ENCODE measurements at regions not wholly inside any gene's neighbourhood (a gene's known extent, or its start where the extent isn't known, plus 50 kb on each side); places are given as distances from the start of the nearest gene placed in this dataset.

DNA sequence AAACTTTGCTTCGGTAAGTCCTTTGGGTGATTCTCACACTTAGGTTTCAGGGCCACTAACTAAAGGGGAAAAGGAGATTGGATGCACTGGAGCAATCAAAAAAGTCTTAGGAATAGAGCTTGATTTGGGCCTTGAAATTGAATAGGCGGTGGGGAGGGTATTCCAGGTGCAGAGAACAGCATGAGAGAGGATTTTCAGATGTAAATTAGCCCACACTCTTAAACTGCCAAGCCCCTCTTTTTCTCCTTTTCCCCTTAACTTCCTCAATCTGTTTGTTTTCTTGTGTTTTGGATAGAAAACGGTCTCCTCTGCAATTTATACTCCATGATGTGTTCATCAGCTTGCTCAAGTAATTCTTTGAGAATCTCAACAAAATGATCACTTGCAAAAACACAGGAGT, 62.1 kb upstream of the RIPOR2 start:
- H3K23ac ChIP-seq (ENCODE audit: low read depth, low read length): no peak overlapping the region
- H3K9me1 ChIP-seq (ENCODE audit: insufficient read depth, low read length): no peaks in the 10 kb centered on the region
- H3K27ac ChIP-seq (ENCODE audit: insufficient read depth, low read length): no peak overlapping the region
- H2BK5ac ChIP-seq (ENCODE audit: low read depth, low read length, poor library complexity, severe bottlenecking): no peak overlapping the region
- in situ Hi-C loops (cut with MboI; ENCODE audit: low sequenced_read_pairs): no loop called here
- no peak overlapping the region for H2AK9ac ChIP-seq (replicated peaks; ENCODE audit: low read depth, low read length, poor library complexity)
- no peak overlapping the region for H2AFZ ChIP-seq (replicated peaks; ENCODE audit: low read length, poor library complexity)
- ChIA-PET POLR2A (ENCODE audit: unreplicated experiment) (no interaction called here), CTCF (interaction anchor here (0.8 kb wide), 1 partner anchor 10 kb away, joined by 4 read pairs; no protein-coding TSS in a partner anchor)
- ATAC-seq (ENCODE audit: low read depth) (no peak), DNase-seq (no peak)
- no peak overlapping the region for H3K4me3 ChIP-seq (ENCODE audit: insufficient read depth, low read depth, low read length)
- no peaks in the 10 kb centered on the region for H3K9me3 ChIP-seq (ENCODE audit: control insufficient read depth, insufficient read depth, low read length)
- no peak overlapping the region for H4K8ac ChIP-seq (ENCODE audit: low read depth in 2 of 2, low read length in 2 of 2)
- dilution Hi-C loops (cut with HindIII; ENCODE audit: low sequenced_read_pairs, unreplicated experiment): no loop called here
- no peak overlapping the region for H3K9ac ChIP-seq (ENCODE audit: low read depth, low read length)
- no peak overlapping the region for H3K56ac ChIP-seq (ENCODE audit: extremely low read depth, insufficient read depth, low read length)
- WGBS, 2 experiments (ENCODE audit: extremely low coverage in 2 of 2, insufficient read length in 1 of 2): no CpG with 5 or more reads among the region's 3 CpGs
- H4K5ac ChIP-seq (ENCODE audit: low read depth, low read length): no peak overlapping the region
- H2AK5ac ChIP-seq (ENCODE audit: low read depth, low read length): no peak overlapping the region
- no TSS peak for BruUV-seq (replicated peaks)
- peaks cover 2% of the 10 kb centered on the region; the same call in 1 of the 2 replicates for H3K4me1 ChIP-seq (ENCODE audit: control insufficient read depth, insufficient read depth, low read length)
- no peak overlapping the region for H3K4ac ChIP-seq (ENCODE audit: low read depth, low read length)
- no peaks in the 10 kb centered on the region for H3K27me3 ChIP-seq (ENCODE audit: control insufficient read depth, insufficient read depth, low read length)
- no peaks in the 10 kb centered on the region for H3K36me3 ChIP-seq (ENCODE audit: control insufficient read depth, insufficient read depth, low read length)
- H3K14ac ChIP-seq (replicated peaks; ENCODE audit: low read depth, low read length): no peak overlapping the region
- no peak for TF ChIP-seq POLR2A (IDR thresholded peaks at IDR 0.05; ENCODE audit: low read depth, low read length)
- no peak for TF ChIP-seq NFE2L2 (IDR thresholded peaks at IDR 0.05; ENCODE audit: low read depth, low read length)
- no peak for TF ChIP-seq CEBPB (IDR thresholded peaks at IDR 0.05; ENCODE audit: low read depth, low read length)
- TF ChIP-seq MAFK (IDR thresholded peaks at IDR 0.05; ENCODE audit: low read depth, low read length): no peak
- TF ChIP-seq RCOR1 (IDR thresholded peaks at IDR 0.05; ENCODE audit: insufficient replicate concordance, low read length): no peak
- no peak for TF ChIP-seq RFX5 (IDR thresholded peaks at IDR 0.05; ENCODE audit: low read depth, low read length)
- no peak for TF ChIP-seq MAZ (IDR thresholded peaks at IDR 0.05; ENCODE audit: borderline replicate concordance, low read depth, low read length)
- no peak for TF ChIP-seq ELK1 (IDR thresholded peaks at IDR 0.05; ENCODE audit: borderline replicate concordance, low read depth, low read length)
- no peak for TF ChIP-seq RAD21 (IDR thresholded peaks at IDR 0.05; ENCODE audit: low read length)
- no peak for TF ChIP-seq MXI1 (IDR thresholded peaks at IDR 0.05; ENCODE audit: borderline replicate concordance, low read depth, low read length)
- TF ChIP-seq CHD1 (IDR thresholded peaks at IDR 0.05; ENCODE audit: low read depth, low read length): no peak
- no peak for TF ChIP-seq FOS (IDR thresholded peaks at IDR 0.05; ENCODE audit: low read depth, low read length)
- H4K91ac ChIP-seq (ENCODE audit: insufficient read depth, low read depth, low read length): no peak overlapping the region
- H2BK15ac ChIP-seq (ENCODE audit: low read depth, low read length): no peak overlapping the region
- H3K79me1 ChIP-seq (ENCODE audit: low read depth in 1 of 2, low read length in 2 of 2): no peaks in the 10 kb centered on the region
- H3K4me2 ChIP-seq (ENCODE audit: low read depth, low read length): no peak overlapping the region
- intact Hi-C loops (cut with micrococcal nuclease): no loop called here
- H2BK120ac ChIP-seq (ENCODE audit: low read depth, low read length): no peak overlapping the region
- no peak overlapping the region for H2BK20ac ChIP-seq (ENCODE audit: low read depth, low read length)
- no peak overlapping the region for H3K18ac ChIP-seq (ENCODE audit: low read depth, low read length)
- H4K20me1 ChIP-seq (ENCODE audit: insufficient read depth, low read length): no peaks in the 10 kb centered on the region

Measured in IMR-90 (cell line).